22Rv1 (cell line): ENCODE measurements at regions not wholly inside any gene's neighbourhood (a gene's known extent, or its start where the extent isn't known, plus 50 kb on each side); places are given as distances from the start of the nearest gene placed in this dataset.
"Not testable (repeated sequence)": the region's sequence is repeated elsewhere in the genome, so short reads cannot be mapped to it uniquely, and the experiment has no call there.

Source experiments
- H3K27ac ChIP-seq: fragments of 450-650 bp; 2 replicates; pipeline ENCODE4 v1.5.1; 2017
- ZFX ChIP-seq: fragments of 450-650 bp; IDR thresholded peaks from 2 replicates; pipeline ENCODE4 v1.6.1; 2017; ENCODE audit warnings: antibody characterized with exemption, borderline replicate concordance
- TF ChIP-seq, protein P1 (sequence below): fragments of 450-650 bp; IDR thresholded peaks from 2 replicates; pipeline ENCODE4 v1.5.1; 2017; ENCODE audit warnings: mild to moderate bottlenecking

DNA sequence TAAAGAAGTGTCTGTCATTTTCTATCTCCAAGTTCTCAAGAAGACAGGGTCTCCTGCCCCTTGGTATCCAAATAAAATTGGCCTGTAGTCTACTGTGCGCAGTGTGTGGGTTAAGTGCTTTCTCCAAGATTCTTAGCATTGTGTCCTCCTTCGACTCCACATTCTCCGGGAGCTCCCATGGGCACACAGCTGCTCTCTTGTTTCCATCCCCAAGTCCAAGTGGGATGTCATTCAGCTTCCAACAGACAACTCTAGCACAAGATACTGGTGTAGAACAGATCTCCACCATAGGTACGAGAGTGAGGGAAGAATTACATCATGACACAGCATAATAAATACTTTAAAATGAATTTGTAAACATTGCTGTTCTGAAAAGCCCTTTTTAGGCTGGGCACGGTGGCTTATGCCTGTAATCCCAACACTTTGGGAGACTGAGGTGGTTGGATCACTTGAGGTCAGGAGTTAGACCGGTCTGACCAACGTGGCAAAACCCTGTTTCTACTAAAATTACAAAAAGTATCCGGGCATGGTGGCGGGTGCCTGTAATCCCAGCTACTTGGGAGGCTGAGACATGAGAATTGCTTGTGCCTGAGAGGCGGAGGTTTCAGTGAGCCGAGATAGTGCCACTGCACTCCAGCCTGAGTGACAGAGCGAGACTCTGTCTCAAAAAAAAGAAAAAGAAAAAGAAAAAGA lies 196.2 kb downstream of the C9orf152 start:
- H3K27ac ChIP-seq, result no peak overlapping the region
- TF ChIP-seq, protein P1, sequence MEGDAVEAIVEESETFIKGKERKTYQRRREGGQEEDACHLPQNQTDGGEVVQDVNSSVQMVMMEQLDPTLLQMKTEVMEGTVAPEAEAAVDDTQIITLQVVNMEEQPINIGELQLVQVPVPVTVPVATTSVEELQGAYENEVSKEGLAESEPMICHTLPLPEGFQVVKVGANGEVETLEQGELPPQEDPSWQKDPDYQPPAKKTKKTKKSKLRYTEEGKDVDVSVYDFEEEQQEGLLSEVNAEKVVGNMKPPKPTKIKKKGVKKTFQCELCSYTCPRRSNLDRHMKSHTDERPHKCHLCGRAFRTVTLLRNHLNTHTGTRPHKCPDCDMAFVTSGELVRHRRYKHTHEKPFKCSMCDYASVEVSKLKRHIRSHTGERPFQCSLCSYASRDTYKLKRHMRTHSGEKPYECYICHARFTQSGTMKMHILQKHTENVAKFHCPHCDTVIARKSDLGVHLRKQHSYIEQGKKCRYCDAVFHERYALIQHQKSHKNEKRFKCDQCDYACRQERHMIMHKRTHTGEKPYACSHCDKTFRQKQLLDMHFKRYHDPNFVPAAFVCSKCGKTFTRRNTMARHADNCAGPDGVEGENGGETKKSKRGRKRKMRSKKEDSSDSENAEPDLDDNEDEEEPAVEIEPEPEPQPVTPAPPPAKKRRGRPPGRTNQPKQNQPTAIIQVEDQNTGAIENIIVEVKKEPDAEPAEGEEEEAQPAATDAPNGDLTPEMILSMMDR, result no peak
- TF ChIP-seq ZFX, result no peak

DNA sequence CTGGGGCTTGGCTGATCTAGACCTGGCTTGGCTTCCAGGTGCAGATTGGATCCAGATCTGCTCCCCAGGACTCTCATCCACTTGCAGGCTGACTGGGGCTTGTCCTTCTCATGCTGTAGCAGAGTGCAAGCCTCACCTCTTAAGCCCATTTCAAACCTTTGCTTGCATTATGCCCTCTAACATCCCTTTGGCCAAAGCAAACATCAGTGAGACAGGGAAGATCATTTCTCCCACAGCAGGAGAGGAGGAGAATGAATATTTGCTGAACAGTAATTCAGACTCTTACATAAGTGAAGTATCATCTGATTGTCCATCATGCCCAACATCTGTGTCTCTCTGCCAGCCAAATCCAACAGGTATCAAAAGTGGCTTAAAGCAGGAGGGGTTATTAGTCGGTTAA lies 194.9 kb downstream of the C9orf152 start:
- H3K27ac ChIP-seq, result no peak overlapping the region
- no peak for TF ChIP-seq ZFX
- TF ChIP-seq, protein P1, result no peak

DNA sequence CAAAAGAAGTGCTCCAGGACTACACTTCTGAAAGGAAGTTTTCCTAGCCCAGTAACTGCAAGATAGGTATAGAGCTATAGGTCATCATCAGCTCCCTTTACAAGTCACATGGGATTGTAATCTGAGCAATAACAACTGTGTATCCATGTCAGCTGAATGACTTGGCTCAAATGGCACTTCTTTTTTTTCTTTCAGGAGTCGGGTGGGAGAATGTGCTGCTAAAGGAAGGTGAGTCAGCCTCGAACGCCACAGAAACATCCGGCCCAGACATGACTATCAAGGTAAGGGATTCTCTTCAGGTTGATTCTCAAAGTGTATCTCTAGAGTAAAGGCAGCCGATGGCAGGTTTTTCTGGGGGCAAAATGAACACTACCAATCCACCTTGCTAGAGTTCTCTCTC lies 192.2 kb downstream of the C9orf152 start:
- TF ChIP-seq, protein P1, result no peak
- no peak for TF ChIP-seq ZFX
- H3K27ac ChIP-seq, result no peak overlapping the region

DNA sequence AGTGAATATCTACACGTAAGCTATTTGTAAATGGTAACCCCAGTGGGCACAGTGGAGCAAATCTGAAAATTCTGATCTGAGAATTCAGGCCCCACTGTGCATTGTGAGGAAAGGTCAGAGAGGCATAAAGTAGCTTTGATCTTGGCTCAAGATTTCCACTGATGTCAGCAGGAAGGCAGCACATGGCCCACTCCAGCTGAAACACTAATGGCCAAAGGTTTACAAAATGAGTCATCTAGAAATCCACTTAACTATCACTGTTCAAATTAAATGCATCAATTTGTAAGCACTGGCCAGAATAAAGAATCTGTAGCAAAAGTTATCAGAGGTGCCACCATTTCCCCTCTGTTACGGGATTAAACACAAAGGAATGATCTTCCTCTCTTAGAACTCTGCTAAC lies 191.6 kb downstream of the C9orf152 start:
- H3K27ac ChIP-seq, result no peak overlapping the region
- no peak for TF ChIP-seq ZFX
- TF ChIP-seq, protein P1, result no peak

DNA sequence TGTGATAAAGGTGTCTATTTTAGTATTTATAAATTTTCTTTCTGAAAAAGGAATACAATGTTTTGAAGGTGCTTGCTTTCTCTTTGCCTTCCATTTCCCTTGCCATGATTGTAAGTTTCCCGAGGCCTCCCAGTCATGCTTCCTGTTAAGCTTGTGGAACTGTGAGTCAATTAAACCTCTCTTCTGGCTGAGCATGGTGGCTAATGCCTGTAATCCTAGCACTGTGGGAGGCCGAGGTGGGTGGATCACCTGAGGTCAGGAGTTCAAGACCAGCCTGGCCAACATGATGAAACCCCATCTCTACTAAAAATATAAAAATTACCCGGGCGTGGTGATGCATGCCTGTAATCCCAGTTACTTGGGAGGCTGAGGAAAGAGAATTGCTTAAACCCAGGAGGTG lies 187.7 kb downstream of the C9orf152 start:
- H3K27ac ChIP-seq, result not testable (repeated sequence)

DNA sequence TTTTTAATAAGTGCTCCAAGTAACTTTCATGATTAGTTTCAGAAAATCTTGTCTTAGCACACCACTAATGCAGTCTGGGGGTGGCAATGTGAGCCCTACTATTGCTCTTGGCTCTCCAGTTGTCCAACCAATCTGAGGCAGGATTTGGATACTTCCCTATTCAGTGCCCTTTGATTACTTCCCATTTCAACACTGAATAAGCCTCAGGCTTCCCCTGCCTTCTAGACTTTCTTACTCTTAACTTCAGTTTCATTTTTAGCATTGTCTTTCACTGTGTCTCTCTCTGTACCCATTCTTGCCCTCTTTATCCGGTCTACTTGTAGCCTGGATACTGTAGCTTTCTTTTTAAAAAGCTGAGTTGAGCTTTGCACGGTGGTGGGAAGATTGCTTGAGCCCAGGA lies 186.1 kb downstream of the C9orf152 start:
- TF ChIP-seq, protein P1, result no peak
- TF ChIP-seq ZFX, result no peak
- no peak overlapping the region for H3K27ac ChIP-seq

DNA sequence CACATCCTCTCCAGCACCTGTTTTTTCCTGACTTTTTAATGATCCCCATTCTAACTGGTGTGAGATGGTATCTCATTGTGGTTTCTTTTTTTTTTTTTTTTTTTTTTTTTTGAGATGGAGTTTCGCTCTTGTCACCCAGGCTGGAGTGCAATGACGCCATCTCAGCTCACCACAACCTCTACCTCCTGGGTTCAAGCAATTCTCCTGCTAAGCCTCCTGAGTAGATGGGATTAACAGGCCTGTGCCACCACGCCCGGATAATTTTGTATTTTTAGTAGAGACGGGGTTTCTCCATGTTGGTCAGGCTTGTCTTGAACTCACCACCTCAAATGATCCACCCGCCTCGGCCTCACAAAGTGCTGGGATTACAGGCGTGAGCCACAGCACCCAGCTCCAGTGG lies 184.7 kb downstream of the C9orf152 start:
- not testable (repeated sequence) for H3K27ac ChIP-seq

DNA sequence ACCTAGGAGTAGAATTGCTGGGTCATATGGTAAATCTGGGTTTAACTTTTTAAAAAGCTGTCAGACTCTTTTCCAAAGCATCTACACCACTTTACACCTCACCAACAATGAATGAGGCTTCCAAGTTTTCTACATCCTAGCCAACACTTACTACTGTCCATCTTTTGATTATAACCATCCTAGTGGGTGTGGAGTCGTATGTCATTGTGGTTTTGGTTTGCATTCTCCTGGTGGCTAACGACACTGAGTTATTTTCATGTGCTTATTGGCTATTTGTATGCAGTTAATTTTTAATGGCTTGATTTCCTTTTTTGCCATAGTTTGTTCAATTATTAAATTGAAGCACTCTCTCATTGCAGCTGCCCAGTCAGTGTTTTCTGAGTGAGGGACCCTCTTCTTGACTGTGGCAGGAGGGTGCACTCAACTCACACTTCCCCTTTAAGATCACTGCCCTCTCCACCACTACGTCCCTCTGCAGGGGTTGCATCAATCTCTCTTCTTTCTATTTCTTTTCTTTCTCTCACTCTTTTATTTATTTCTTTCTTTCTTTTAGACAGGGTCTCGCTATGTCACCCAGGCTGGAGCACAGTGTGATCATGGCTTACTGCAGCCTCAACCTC lies 182.3 kb downstream of the C9orf152 start:
- no peak for TF ChIP-seq ZFX
- TF ChIP-seq, protein P1, result no peak
- no peak overlapping the region for H3K27ac ChIP-seq
